OCI-LY7 (cell line): ENCODE measurements at regions not wholly inside any gene's neighbourhood (a gene's known extent, or its start where the extent isn't known, plus 50 kb on each side); places are given as distances from the start of the nearest gene placed in this dataset.

Experiments used
- BruUV-seq: library from RNA; stranded (reverse); fragments of 400-500 nt; replicated peaks from 2 replicates; lab custom pipeline; 2021; lab: Mats Ljungman, UMichigan
- CTCF ChIA-PET: fragments of 300-600 bp; sonication (Branson Sonifier 250); formaldehyde crosslinking; loops from one replicate; lab custom pipeline; 2022; ENCODE audit warnings: antibody characterized with exemption; ENCODE audit not compliant: unreplicated experiment; lab: Charles Lee
- POLR2A ChIA-PET: fragments of 300-600 bp; sonication (Branson Sonifier 250); formaldehyde crosslinking; loops from one replicate; lab custom pipeline; 2022; ENCODE audit warnings: antibody characterized with exemption; lab: Charles Lee
- DNase-seq: peaks from one replicate; pipeline ENCODE4 v3.0.0-alpha.2; 2015; ENCODE audit warnings: low spot score
- H2AFZ ChIP-seq: fragments of 200-600 bp; sonication (generic), shearing (Covaris generic); 2 replicates; pipeline ENCODE4 v1.6.1; 2014; ENCODE audit warnings: mild to moderate bottlenecking, antibody characterized with exemption, low read length, moderate library complexity
- H3K27ac ChIP-seq: fragments of 200-600 bp; sonication (generic); 2 replicates; pipeline ENCODE4 v1.5.1; 2014; ENCODE audit warnings: mixed run types, low read depth, mild to moderate bottlenecking, moderate library complexity, low read length, inconsistent platforms; ENCODE audit not compliant: poor library complexity, severe bottlenecking
- H3K36me3 ChIP-seq: fragments of 200-600 bp; sonication (generic); 2 replicates; pipeline ENCODE4 v1.6.1; 2014; ENCODE audit warnings: mild to moderate bottlenecking, antibody characterized with exemption, low read length, moderate library complexity, mixed read lengths; ENCODE audit not compliant: insufficient read depth
- H3K4me1 ChIP-seq: fragments of 200-600 bp; sonication (generic); 2 replicates; pipeline ENCODE4 v1.5.1; 2014; ENCODE audit warnings: mild to moderate bottlenecking, low read length; ENCODE audit not compliant: insufficient read depth, poor library complexity, severe bottlenecking
- H3K4me2 ChIP-seq: fragments of 200-600 bp; sonication (generic); 2 replicates; pipeline ENCODE4 v1.6.1; 2014; ENCODE audit warnings: mild to moderate bottlenecking, low read length
- H3K4me3 ChIP-seq: fragments of 200-600 bp; sonication (generic); 2 replicates; pipeline ENCODE4 v1.5.1; 2014; ENCODE audit warnings: mild to moderate bottlenecking, low read depth, low read length; ENCODE audit not compliant: poor library complexity, severe bottlenecking
- H3K79me2 ChIP-seq: fragments of 200-600 bp; sonication (generic); 2 replicates; pipeline ENCODE4 v1.6.1; 2016; ENCODE audit warnings: low read depth, mild to moderate bottlenecking, low read length, moderate library complexity, mixed read lengths; ENCODE audit not compliant: insufficient read depth
- H3K9me2 ChIP-seq: fragments of 200-600 bp; sonication (generic); 2 replicates; pipeline ENCODE4 v1.6.1; 2016; ENCODE audit warnings: mild to moderate bottlenecking, low read length, mixed read lengths; ENCODE audit not compliant: insufficient read depth
- H3K9me3 ChIP-seq: fragments of 200-600 bp; sonication (generic); 2 replicates; pipeline ENCODE4 v1.6.1; 2014; ENCODE audit warnings: mild to moderate bottlenecking, mixed run types, low read length, mixed read lengths
- H4K20me1 ChIP-seq: fragments of 200-600 bp; sonication (generic); 2 replicates; pipeline ENCODE4 v1.6.1; 2014; ENCODE audit warnings: mild to moderate bottlenecking, antibody characterized with exemption, low read length, moderate library complexity, mixed read lengths; ENCODE audit not compliant: insufficient read depth
- CTCF ChIP-seq: fragments of 200-600 bp; sonication (generic); conservative IDR thresholded peaks from 2 replicates; pipeline ENCODE4 v1.5.1; 2014; ENCODE audit warnings: mild to moderate bottlenecking, antibody characterized with exemption, low read length, moderate library complexity, mixed read lengths
- EZH2phosphoT487 ChIP-seq: fragments of 200-600 bp; sonication (generic); IDR thresholded peaks from 2 replicates; pipeline ENCODE4 v1.6.1; 2018; ENCODE audit warnings: low read depth, borderline replicate concordance, mild to moderate bottlenecking, mixed run types, antibody characterized with exemption, low read length, moderate library complexity, mixed read lengths
- intact Hi-C: fragments of 100-400 bp; cut with micrococcal nuclease; formaldehyde crosslinking; loops from one replicate; pipeline ENCODE4 v1.10.0; 2022; ENCODE audit not compliant: unreplicated experiment

GRCh38 chr7:109986701-109987100 is 1104.2 kb upstream of the LRRN3 start:
- H3K4me2 ChIP-seq, result no peak overlapping the region
- no peak overlapping the region for H3K4me3 ChIP-seq
- no peaks in the 10 kb centered on the region for H3K79me2 ChIP-seq
- ChIA-PET CTCF (no interaction called here), POLR2A (no interaction called here)
- H3K4me1 ChIP-seq, result no peaks in the 10 kb centered on the region
- DNase-seq, result no peak
- BruUV-seq, result no TSS peak
- no peaks in the 10 kb centered on the region for H3K9me2 ChIP-seq
- TF ChIP-seq EZH2phosphoT487 (no peak), CTCF (no peak)
- H2AFZ ChIP-seq, result no peak overlapping the region
- no peak overlapping the region for H3K27ac ChIP-seq
- H4K20me1 ChIP-seq, result no peaks in the 10 kb centered on the region
- H3K36me3 ChIP-seq, result no peaks in the 10 kb centered on the region
- H3K9me3 ChIP-seq, result 0 out of 2 replicates have a peak, but pooled peaks cover 7% of the 10 kb centered on the region
- intact Hi-C loops, result no loop called here

GRCh38 chr7:109996411-109996810 is 1094.5 kb upstream of the LRRN3 start:
- no peak for DNase-seq
- H3K4me3 ChIP-seq, result no peak overlapping the region
- no peak overlapping the region for H3K27ac ChIP-seq
- no peaks in the 10 kb centered on the region for H3K79me2 ChIP-seq
- H4K20me1 ChIP-seq, result no peaks in the 10 kb centered on the region
- POLR2A ChIA-PET, result no interaction called here
- no peaks in the 10 kb centered on the region for H3K36me3 ChIP-seq
- H3K4me2 ChIP-seq, result no peak overlapping the region
- intact Hi-C loops, result no loop called here
- no peaks in the 10 kb centered on the region for H3K9me3 ChIP-seq
- H3K9me2 ChIP-seq, result no peaks in the 10 kb centered on the region
- CTCF ChIA-PET, result no interaction called here
- no peak overlapping the region for H2AFZ ChIP-seq
- no TSS peak for BruUV-seq
- H3K4me1 ChIP-seq, result no peaks in the 10 kb centered on the region
- TF ChIP-seq CTCF (no peak), EZH2phosphoT487 (no peak)

- TF ChIP-seq CTCF, result no peak
- no peak for TF ChIP-seq EZH2phosphoT487
- no peaks in the 10 kb centered on the region for H3K9me3 ChIP-seq
- H3K9me2 ChIP-seq, result no peaks in the 10 kb centered on the region
- ChIA-PET POLR2A (no interaction called here), CTCF (no interaction called here)
- BruUV-seq, result no TSS peak
- intact Hi-C loops, result no loop called here
- H3K4me1 ChIP-seq, result no peaks in the 10 kb centered on the region
- DNase-seq, result no peak
- no peak overlapping the region for H3K4me3 ChIP-seq
- no peak overlapping the region for H3K4me2 ChIP-seq
- no peak overlapping the region for H3K27ac ChIP-seq
- no peaks in the 10 kb centered on the region for H3K36me3 ChIP-seq
- H2AFZ ChIP-seq, result no peak overlapping the region
- no peaks in the 10 kb centered on the region for H3K79me2 ChIP-seq
- no peaks in the 10 kb centered on the region for H4K20me1 ChIP-seq
Measured at GRCh38 chr7:109996927-109997326, 1094.0 kb upstream of the LRRN3 start.
